ENCODE measurements at regions not wholly inside any gene's neighbourhood (a gene's known extent, or its start where the extent isn't known, plus 50 kb on each side); places are given as distances from the start of the nearest gene placed in this dataset.
A peak's percentile ranks its signal among the peaks of the same experiment; 100 is the strongest.

GRCh38 chr20:48463096-48463720 lies 364.6 kb downstream of the PREX1 start:
- H3K9ac ChIP-seq (ENCODE audit: low read depth, low read length) = no peak overlapping the region
- 93% methylated on average over 11 of the region's 11 CpGs for WGBS
- H3K9me3 ChIP-seq (ENCODE audit: insufficient read depth, low read depth, low read length) = 0 out of 2 replicates have a peak, but pooled peaks cover 3% of the 10 kb centered on the region
- H3K27me3 ChIP-seq (ENCODE audit: insufficient read depth, low read length) = peaks cover 2% of the 10 kb centered on the region; the same call in 1 of the 2 replicates
- H3K4me3 ChIP-seq (ENCODE audit: low read length) = no peak overlapping the region
- H3K27ac ChIP-seq (ENCODE audit: low read depth, low read length) = no peak overlapping the region
- H3K4me1 ChIP-seq (ENCODE audit: insufficient read depth, low read length) = peaks cover 4% of the 10 kb centered on the region; the same call in 1 of the 2 replicates
- no peaks in the 10 kb centered on the region for H3K36me3 ChIP-seq (ENCODE audit: insufficient read depth, low read length)

DNA sequence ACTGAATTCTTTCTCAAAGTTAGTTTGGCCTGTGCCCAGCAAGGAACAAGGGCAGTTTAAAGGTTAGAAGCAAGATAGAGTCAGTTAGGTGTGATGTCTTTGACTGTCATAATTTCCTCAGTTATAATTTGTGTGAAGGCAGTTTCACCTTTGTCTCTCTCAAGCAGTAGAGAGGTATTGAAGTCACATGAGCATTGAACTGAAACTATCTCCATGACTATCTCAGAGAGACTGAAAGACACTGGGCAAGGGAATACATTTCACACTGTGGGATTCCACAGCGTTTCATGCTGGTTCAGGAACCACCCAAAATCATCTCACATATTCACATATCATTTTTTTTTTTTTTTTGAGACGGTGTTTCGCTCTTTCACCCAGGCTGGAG lies 366.1 kb downstream of the PREX1 start:
- Histone ChIP-seq H3K4me3 (ENCODE audit: low read length) (no peak overlapping the region), H3K27me3 (ENCODE audit: insufficient read depth, low read length) (peaks cover 2% of the 10 kb centered on the region; the same call in 1 of the 2 replicates), H3K36me3 (ENCODE audit: insufficient read depth, low read length) (no peaks in the 10 kb centered on the region), H3K4me1 (ENCODE audit: insufficient read depth, low read length) (peaks cover 7% of the 10 kb centered on the region), H3K9ac (ENCODE audit: low read depth, low read length) (no peak overlapping the region), H3K27ac (ENCODE audit: low read depth, low read length) (no peak overlapping the region), H3K9me3 (ENCODE audit: insufficient read depth, low read depth, low read length) (0 out of 2 replicates have a peak, but pooled peaks cover 3% of the 10 kb centered on the region)
- WGBS = 96% methylated on average over 3 of the region's 3 CpGs

- no peak overlapping the region for H3K27ac ChIP-seq (ENCODE audit: low read depth, low read length)
These were observed 366.6 kb downstream of the PREX1 start for GRCh38 chr20:48461091-48461734.

DNA sequence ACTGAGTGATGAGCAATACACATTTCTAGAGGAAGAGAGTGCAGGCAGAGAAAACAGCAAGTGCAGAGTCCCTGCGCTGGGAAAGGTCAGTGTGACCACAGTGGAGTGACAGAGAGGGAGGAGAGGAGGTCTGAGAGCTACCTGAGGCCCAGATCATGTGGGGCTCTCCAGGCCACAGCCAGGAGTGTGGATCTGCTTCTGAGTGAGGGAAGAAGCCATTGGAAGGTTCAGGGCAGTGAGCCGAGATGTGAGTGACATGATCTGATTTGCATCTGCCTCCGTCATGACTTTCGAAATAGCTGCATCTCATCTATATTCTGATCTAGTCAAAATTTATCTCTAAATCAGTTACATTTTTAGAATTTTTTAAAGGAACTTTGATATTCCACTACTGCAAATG lies 367.1 kb downstream of the PREX1 start:
- Histone ChIP-seq H3K27me3 (ENCODE audit: insufficient read depth, low read length) (peaks cover 2% of the 10 kb centered on the region; the same call in 1 of the 2 replicates), H3K36me3 (ENCODE audit: insufficient read depth, low read length) (no peaks in the 10 kb centered on the region), H3K4me3 (ENCODE audit: low read length) (no peak overlapping the region), H3K4me1 (ENCODE audit: insufficient read depth, low read length) (peaks cover 13% of the 10 kb centered on the region), H3K9me3 (ENCODE audit: insufficient read depth, low read depth, low read length) (no peaks in the 10 kb centered on the region), H3K9ac (ENCODE audit: low read depth, low read length) (no peak overlapping the region), H3K27ac (ENCODE audit: low read depth, low read length) (no peak overlapping the region)
- WGBS = 77% methylated on average over 4 of the region's 4 CpGs

More at GRCh38 chr20:48461091-48461734, 366.6 kb downstream of the PREX1 start:
- no peak overlapping the region for H3K4me3 ChIP-seq (ENCODE audit: low read length)
- H3K9me3 ChIP-seq (ENCODE audit: insufficient read depth, low read depth, low read length) = no peaks in the 10 kb centered on the region
- H3K27me3 ChIP-seq (ENCODE audit: insufficient read depth, low read length) = peaks cover 2% of the 10 kb centered on the region; the same call in 1 of the 2 replicates
- WGBS = 72% methylated on average over 12 of the region's 12 CpGs
- H3K4me1 ChIP-seq (ENCODE audit: insufficient read depth, low read length) = peaks cover 8% of the 10 kb centered on the region
- H3K9ac ChIP-seq (ENCODE audit: low read depth, low read length) = no peak overlapping the region
- H3K36me3 ChIP-seq (ENCODE audit: insufficient read depth, low read length) = no peaks in the 10 kb centered on the region

DNA sequence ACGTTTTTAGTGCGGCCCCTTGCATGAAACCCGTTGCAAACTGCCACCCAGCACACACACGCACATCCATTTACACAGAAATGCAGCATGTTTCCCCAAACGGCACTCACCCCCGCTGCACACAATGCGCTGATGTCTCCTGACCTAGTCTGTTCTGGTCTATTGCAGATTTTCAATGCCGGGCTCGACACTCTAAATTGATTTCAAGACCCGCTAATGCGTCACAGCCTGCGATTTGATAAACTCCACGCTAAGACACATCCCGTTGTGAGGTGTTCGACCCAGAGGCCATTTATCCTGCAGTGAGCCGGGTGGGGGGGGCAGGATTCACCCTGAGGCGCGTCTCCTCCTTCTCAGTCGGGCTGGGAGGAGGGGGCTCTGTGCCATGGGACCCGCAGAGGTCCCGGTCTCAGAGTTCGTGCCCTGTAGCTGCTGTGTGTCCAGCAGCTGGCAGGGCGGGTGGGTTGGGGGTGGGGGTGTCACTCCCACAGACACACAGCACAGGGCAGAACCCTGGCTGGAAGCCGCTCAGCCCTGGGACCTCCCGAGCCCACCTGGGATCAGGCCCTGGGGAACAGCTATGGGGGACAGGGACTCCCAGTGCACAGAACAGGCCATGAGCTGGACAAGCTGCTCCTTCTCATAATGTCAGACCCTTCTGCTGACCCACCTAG lies 367.9 kb downstream of the PREX1 start:
- H3K4me1 ChIP-seq (ENCODE audit: insufficient read depth, low read length) = peaks cover 17% of the 10 kb centered on the region
- H3K9ac ChIP-seq (ENCODE audit: low read depth, low read length) = no peak overlapping the region
- no peak overlapping the region for H3K27ac ChIP-seq (ENCODE audit: low read depth, low read length)
- H3K9me3 ChIP-seq (ENCODE audit: insufficient read depth, low read depth, low read length) = no peaks in the 10 kb centered on the region
- peaks cover 2% of the 10 kb centered on the region; the same call in 1 of the 2 replicates for H3K27me3 ChIP-seq (ENCODE audit: insufficient read depth, low read length)
- no peak overlapping the region for H3K4me3 ChIP-seq (ENCODE audit: low read length)
- WGBS = 89% methylated on average over 20 of the region's 25 CpGs
- no peaks in the 10 kb centered on the region for H3K36me3 ChIP-seq (ENCODE audit: insufficient read depth, low read length)

DNA sequence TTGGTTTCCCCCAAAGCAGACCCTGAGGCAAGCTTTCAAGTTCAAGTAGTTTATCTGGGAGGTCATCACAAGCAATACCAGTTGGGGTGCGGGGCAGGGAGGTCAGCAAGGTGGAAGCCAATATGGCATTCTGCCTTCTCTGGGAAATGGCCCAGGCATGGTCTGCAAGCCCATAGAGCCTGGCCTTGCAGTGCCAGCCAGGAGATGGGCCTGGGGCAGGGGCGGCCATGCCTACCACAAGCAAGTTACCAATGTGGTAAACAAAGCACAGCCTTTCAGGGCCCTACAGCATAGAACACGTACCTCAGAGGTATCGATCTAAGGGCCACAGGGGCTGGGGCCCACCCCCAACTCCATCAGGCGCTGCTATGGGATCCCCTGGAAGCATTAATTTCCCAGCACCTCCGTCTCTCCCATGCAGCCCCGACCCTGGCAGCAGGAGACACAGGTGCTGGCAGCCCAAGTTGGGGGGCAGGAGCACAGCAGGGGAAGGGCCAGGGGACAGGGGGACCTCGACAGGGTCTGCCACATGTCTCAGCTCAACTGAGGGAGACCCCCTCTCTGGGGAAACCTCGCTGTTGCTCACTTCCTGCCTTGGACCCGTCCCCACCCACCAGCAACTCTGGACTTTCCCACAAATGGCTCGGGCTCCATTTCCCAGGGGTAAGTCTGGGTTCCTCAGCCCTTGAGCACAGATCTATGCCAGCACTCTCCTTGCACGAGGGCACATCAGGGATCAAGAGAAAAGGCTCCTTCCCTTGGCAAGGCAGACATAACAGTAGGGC lies 369.0 kb downstream of the PREX1 start:
- WGBS = 95% methylated on average over 12 of the region's 12 CpGs
- H3K27me3 ChIP-seq (ENCODE audit: insufficient read depth, low read length) = peaks cover 11% of the 10 kb centered on the region; the same call in 1 of the 2 replicates

GRCh38 chr20:48458003-48458377 lies 369.8 kb downstream of the PREX1 start:
- Histone ChIP-seq H3K9me3 (ENCODE audit: insufficient read depth, low read depth, low read length) (no peaks in the 10 kb centered on the region), H3K4me3 (ENCODE audit: low read length) (no peak overlapping the region), H3K4me1 (ENCODE audit: insufficient read depth, low read length) (peaks cover 17% of the 10 kb centered on the region), H3K9ac (ENCODE audit: low read depth, low read length) (no peak overlapping the region), H3K27me3 (ENCODE audit: insufficient read depth, low read length) (peaks cover 15% of the 10 kb centered on the region; the same call in 1 of the 2 replicates), H3K36me3 (ENCODE audit: insufficient read depth, low read length) (no peaks in the 10 kb centered on the region), H3K27ac (ENCODE audit: low read depth, low read length) (no peak overlapping the region)
- WGBS = 87% methylated on average over 8 of the region's 8 CpGs

More for the DNA sequence above, 369.0 kb downstream of the PREX1 start:
- H3K4me1 ChIP-seq (ENCODE audit: insufficient read depth, low read length) = peaks cover 17% of the 10 kb centered on the region
- no peak overlapping the region for H3K27ac ChIP-seq (ENCODE audit: low read depth, low read length)
- no peak overlapping the region for H3K9ac ChIP-seq (ENCODE audit: low read depth, low read length)
- no peaks in the 10 kb centered on the region for H3K9me3 ChIP-seq (ENCODE audit: insufficient read depth, low read depth, low read length)
- no peak overlapping the region for H3K4me3 ChIP-seq (ENCODE audit: low read length)
- H3K36me3 ChIP-seq (ENCODE audit: insufficient read depth, low read length) = no peaks in the 10 kb centered on the region

DNA sequence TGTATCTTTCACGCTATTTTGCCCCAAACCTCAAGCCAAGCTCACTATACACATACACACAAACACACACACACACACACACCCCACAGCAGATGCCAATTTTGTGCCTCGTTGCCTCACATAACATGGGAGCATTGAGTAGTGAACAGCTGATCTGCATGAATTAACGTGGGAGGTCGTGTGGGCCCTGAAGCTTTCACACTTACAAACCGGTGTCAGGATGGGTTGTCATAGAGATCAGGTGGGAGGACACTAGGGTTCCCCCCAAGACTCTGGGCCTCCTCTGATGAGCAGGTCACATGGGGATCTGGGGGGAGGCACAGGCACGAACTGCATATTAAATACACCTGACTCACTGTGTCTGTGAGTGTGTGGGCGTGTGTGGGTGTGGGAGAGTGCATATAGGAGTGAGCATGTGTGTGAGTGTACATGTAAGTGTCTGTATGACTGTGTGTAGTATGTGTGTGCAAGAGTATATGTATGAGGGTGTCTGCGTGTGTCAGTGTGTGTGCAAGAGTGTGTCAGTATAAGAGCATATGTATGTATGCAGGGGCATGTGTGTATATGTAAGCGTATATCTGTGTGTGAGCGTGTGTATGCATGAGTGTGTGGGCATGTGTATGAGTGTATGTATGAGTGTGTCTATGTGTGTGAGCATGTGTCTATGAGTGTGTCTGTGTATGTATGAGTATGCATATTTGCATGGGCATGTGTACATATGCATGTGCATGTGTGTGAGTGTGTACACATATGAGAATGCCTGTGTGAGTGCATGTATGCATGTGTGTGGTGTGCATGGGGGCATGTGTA lies 370.4 kb downstream of the PREX1 start:
- peaks cover 16% of the 10 kb centered on the region; the same call in 1 of the 2 replicates for H3K27me3 ChIP-seq (ENCODE audit: insufficient read depth, low read length)
- no peak overlapping the region for H3K9ac ChIP-seq (ENCODE audit: low read depth, low read length)
- WGBS = 87% methylated on average over 10 of the region's 10 CpGs
- H3K4me1 ChIP-seq (ENCODE audit: insufficient read depth, low read length) = peaks cover 17% of the 10 kb centered on the region
- H3K9me3 ChIP-seq (ENCODE audit: insufficient read depth, low read depth, low read length) = no peaks in the 10 kb centered on the region
- H3K36me3 ChIP-seq (ENCODE audit: insufficient read depth, low read length) = no peaks in the 10 kb centered on the region
- no peak overlapping the region for H3K27ac ChIP-seq (ENCODE audit: low read depth, low read length)
- H3K4me3 ChIP-seq (ENCODE audit: low read length) = no peak overlapping the region

DNA sequence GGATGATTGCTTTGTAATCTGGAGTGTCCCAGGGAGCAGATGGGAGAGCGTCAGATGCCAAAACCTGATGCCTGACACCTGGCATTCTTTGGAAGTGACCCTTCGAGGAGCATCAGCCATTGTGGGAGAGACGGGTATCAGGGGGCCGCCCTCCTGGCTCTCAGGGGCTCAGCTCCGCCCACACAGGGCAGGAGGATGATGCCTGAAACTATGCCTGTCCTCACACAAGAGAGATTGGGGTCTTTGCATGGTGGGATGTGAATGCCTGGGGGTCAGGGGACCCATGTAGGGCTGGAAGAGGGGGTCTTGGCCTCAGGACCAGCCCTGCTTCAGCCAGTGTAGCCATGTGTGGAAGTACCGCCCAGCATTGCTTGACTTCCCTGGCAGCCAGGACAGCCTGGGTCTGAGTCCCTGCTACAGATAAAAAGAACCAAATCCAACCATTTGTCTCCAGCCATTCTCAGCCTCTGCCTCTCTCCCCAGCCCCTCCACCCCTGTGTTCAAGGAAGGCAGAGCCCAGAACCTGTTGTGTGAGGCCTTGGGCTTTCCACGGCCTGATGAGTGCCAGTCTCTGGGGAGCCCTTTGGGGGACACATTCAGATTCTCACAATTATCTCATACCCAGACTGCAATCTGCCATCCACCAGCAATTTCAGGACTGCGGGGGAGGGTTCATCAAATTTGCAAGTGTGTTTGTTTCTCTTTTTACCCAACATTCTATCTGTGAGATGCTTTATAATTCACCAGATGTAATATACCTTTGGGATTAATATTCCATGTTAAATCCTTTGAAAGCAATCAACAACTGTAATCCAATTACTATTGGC lies 371.2 kb downstream of the PREX1 start:
- H3K9ac ChIP-seq (ENCODE audit: low read depth, low read length) = no peak overlapping the region
- peaks cover 16% of the 10 kb centered on the region; the same call in 1 of the 2 replicates for H3K27me3 ChIP-seq (ENCODE audit: insufficient read depth, low read length)
- H3K27ac ChIP-seq (ENCODE audit: low read depth, low read length) = 0 out of 2 replicates have a peak overlapping the region, but pooled peaks have one; percentile 9

More for the DNA sequence above, 371.2 kb downstream of the PREX1 start:
- Histone ChIP-seq H3K9me3 (ENCODE audit: insufficient read depth, low read depth, low read length) (no peaks in the 10 kb centered on the region), H3K4me1 (ENCODE audit: insufficient read depth, low read length) (peaks cover 17% of the 10 kb centered on the region), H3K36me3 (ENCODE audit: insufficient read depth, low read length) (no peaks in the 10 kb centered on the region), H3K4me3 (ENCODE audit: low read length) (no peak overlapping the region)
- WGBS = 67% methylated on average over 8 of the region's 8 CpGs
